Neural cell (in vitro differentiated cells): ENCODE measurements at regions not wholly inside any gene's neighbourhood (a gene's known extent, or its start where the extent isn't known, plus 50 kb on each side); places are given as distances from the start of the nearest gene placed in this dataset.

Experiments
- EP300 ChIP-seq: fragments of 450-650 bp; conservative IDR thresholded peaks from 2 replicates; pipeline ENCODE4 v1.6.1; 2014; ENCODE audit warnings: antibody characterized with exemption, mild to moderate bottlenecking, moderate library complexity; ENCODE audit not compliant: poor library complexity, severe bottlenecking
- EZH2 ChIP-seq: fragments of 200-600, 300-800 bp; shearing (Covaris generic), sonication (generic); IDR thresholded peaks from 2 replicates; pipeline ENCODE4 v1.6.1; 2014; ENCODE audit warnings: antibody characterized with exemption, low read length, borderline replicate concordance, mild to moderate bottlenecking; ENCODE audit not compliant: insufficient read depth, poor library complexity, severe bottlenecking
- MXI1 ChIP-seq: fragments of 450-650 bp; conservative IDR thresholded peaks from 2 replicates; pipeline ENCODE4 v1.6.1; 2014; ENCODE audit warnings: antibody characterized with exemption, mild to moderate bottlenecking; ENCODE audit not compliant: poor library complexity, severe bottlenecking
- POLR2AphosphoS5 ChIP-seq: IDR thresholded peaks from 2 replicates; pipeline ENCODE4 v1.6.1; 2012
- TAF1 ChIP-seq: IDR thresholded peaks from 2 replicates; pipeline ENCODE4 v1.6.1; 2012; ENCODE audit warnings: low read depth
- TF ChIP-seq, protein P1 (sequence below): IDR thresholded peaks from 2 replicates; pipeline ENCODE4 v1.6.1; 2012; ENCODE audit warnings: borderline replicate concordance
- TF ChIP-seq, protein P2 (sequence below): fragments of 450-650 bp; IDR thresholded peaks from 2 replicates; pipeline ENCODE4 v1.5.1; 2014; ENCODE audit warnings: antibody characterized with exemption, mild to moderate bottlenecking, moderate library complexity; ENCODE audit not compliant: poor library complexity, severe bottlenecking

DNA sequence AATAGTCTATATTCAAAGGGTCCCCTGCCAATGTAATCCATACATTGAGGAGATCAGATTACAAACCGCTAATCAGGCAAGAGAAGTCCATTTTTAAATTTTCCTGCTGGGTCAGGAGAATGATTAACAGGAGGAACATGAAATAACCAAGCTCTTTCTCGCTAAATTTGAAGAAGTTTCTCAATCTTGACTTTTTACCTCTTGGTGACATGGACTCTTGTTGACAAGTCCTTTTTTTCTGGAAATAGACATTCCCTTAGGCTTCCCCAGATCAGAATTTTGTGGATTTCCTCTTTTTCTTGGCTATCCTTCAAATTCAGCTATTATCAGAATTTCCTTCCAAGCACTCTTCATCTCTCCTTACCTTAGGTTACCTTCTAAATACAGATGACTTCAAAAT lies 153.0 kb upstream of the LRATD1 start:
- TF ChIP-seq, protein P1, sequence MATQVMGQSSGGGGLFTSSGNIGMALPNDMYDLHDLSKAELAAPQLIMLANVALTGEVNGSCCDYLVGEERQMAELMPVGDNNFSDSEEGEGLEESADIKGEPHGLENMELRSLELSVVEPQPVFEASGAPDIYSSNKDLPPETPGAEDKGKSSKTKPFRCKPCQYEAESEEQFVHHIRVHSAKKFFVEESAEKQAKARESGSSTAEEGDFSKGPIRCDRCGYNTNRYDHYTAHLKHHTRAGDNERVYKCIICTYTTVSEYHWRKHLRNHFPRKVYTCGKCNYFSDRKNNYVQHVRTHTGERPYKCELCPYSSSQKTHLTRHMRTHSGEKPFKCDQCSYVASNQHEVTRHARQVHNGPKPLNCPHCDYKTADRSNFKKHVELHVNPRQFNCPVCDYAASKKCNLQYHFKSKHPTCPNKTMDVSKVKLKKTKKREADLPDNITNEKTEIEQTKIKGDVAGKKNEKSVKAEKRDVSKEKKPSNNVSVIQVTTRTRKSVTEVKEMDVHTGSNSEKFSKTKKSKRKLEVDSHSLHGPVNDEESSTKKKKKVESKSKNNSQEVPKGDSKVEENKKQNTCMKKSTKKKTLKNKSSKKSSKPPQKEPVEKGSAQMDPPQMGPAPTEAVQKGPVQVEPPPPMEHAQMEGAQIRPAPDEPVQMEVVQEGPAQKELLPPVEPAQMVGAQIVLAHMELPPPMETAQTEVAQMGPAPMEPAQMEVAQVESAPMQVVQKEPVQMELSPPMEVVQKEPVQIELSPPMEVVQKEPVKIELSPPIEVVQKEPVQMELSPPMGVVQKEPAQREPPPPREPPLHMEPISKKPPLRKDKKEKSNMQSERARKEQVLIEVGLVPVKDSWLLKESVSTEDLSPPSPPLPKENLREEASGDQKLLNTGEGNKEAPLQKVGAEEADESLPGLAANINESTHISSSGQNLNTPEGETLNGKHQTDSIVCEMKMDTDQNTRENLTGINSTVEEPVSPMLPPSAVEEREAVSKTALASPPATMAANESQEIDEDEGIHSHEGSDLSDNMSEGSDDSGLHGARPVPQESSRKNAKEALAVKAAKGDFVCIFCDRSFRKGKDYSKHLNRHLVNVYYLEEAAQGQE, result no peak
- TF ChIP-seq POLR2AphosphoS5 (no peak), EZH2 (no peak), MXI1 (no peak), EP300 (no peak), TAF1 (no peak)
- TF ChIP-seq, protein P2, sequence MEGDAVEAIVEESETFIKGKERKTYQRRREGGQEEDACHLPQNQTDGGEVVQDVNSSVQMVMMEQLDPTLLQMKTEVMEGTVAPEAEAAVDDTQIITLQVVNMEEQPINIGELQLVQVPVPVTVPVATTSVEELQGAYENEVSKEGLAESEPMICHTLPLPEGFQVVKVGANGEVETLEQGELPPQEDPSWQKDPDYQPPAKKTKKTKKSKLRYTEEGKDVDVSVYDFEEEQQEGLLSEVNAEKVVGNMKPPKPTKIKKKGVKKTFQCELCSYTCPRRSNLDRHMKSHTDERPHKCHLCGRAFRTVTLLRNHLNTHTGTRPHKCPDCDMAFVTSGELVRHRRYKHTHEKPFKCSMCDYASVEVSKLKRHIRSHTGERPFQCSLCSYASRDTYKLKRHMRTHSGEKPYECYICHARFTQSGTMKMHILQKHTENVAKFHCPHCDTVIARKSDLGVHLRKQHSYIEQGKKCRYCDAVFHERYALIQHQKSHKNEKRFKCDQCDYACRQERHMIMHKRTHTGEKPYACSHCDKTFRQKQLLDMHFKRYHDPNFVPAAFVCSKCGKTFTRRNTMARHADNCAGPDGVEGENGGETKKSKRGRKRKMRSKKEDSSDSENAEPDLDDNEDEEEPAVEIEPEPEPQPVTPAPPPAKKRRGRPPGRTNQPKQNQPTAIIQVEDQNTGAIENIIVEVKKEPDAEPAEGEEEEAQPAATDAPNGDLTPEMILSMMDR, result no peak
